Naive thymus-derived CD8-positive, alpha-beta T cell (primary cell): ENCODE measurements at regions not wholly inside any gene's neighbourhood (a gene's known extent, or its start where the extent isn't known, plus 50 kb on each side); places are given as distances from the start of the nearest gene placed in this dataset.
A peak's percentile ranks its signal among the peaks of the same experiment; 100 is the strongest.
"Not testable (repeated sequence)": the region's sequence is repeated elsewhere in the genome, so short reads cannot be mapped to it uniquely, and the experiment has no call there.

Source experiments
- ATAC-seq, 2 donors: fragments of 150-1000 bp; cut with Tn5 transposase in 1 of 2; sonication (Bioruptor Pico), chemical (Tn5 transposase) in 1 of 2; 1 replicate in 1 of 2; 2 replicates in 1 of 2; pipeline ENCODE4 v1.10.0; 2021; ENCODE audit warnings: mild to moderate bottlenecking in 2 of 2, moderate library complexity in 2 of 2
- POLR2A ChIA-PET: fragments of 350-600 bp; sonication (Branson Sonifier 250); formaldehyde crosslinking; loops from one replicate; lab custom pipeline; 2021; ENCODE audit warnings: antibody characterized with exemption; lab: Charles Lee
- DNase-seq, 10 donors: peaks; one replicate each; pipeline versions ENCODE4 v3.0.0 to v3.0.0-alpha.2; 2020 to 2022
- H3K27ac Mint-ChIP-seq, 10 donors: one replicate each; pipeline ENCODE4 v1.8.0; 2020 to 2022; ENCODE audit warnings: mild to moderate bottlenecking in 10 of 10, mixed read lengths in 10 of 10, moderate library complexity in 4 of 10, inconsistent platforms in 1 of 10
- H3K27me3 Mint-ChIP-seq, 5 donors: one replicate each; pipeline ENCODE4 v1.8.0; 2021 to 2022; ENCODE audit warnings: mixed read lengths in 5 of 5
- H3K36me3 Mint-ChIP-seq, 3 donors: one replicate each; pipeline ENCODE4 v1.8.0; 2020 to 2022; ENCODE audit warnings: mixed read lengths in 3 of 3, mild to moderate bottlenecking in 2 of 3, inconsistent platforms in 1 of 3
- H3K4me1 Mint-ChIP-seq, 4 donors: one replicate each; pipeline ENCODE4 v1.8.0; 2021 to 2022; ENCODE audit warnings: mixed read lengths in 4 of 4
- H3K4me3 Mint-ChIP-seq, 10 donors: one replicate each; pipeline ENCODE4 v1.8.0; 2020 to 2022; ENCODE audit warnings: mild to moderate bottlenecking in 10 of 10, mixed read lengths in 10 of 10, moderate library complexity in 6 of 10, inconsistent platforms in 1 of 10
- H3K9me3 Mint-ChIP-seq, 9 donors: one replicate each; pipeline ENCODE4 v1.8.0; 2020 to 2022; ENCODE audit warnings: mixed read lengths in 9 of 9, mild to moderate bottlenecking in 3 of 9, inconsistent platforms in 1 of 9, moderate library complexity in 1 of 9

- POLR2A ChIA-PET: no interaction called here
- H3K4me1 Mint-ChIP-seq: no peaks in the 10 kb centered on the region
- no peaks in the 10 kb centered on the region for H3K36me3 Mint-ChIP-seq
- H3K27me3 Mint-ChIP-seq: peaks cover 0 to 7% (median 0%) of the 10 kb centered on the region in 5 donors
- no peak for DNase-seq
- H3K9me3 Mint-ChIP-seq: no peaks in the 10 kb centered on the region
- no peak overlapping the region for H3K27ac Mint-ChIP-seq
- H3K4me3 Mint-ChIP-seq: no peak overlapping the region
- no peak for ATAC-seq
These were observed 69.8 kb downstream of the IGSF1 start for GRCh38 chrX:131219271-131219670.

- Mint-ChIP-seq H3K9me3 (no peaks in the 10 kb centered on the region), H3K4me1 (no peaks in the 10 kb centered on the region), H3K36me3 (no peaks in the 10 kb centered on the region), H3K27ac (no peak overlapping the region), H3K27me3 (peaks cover 0 to 7% (median 0%) of the 10 kb centered on the region in 5 donors), H3K4me3 (no peak overlapping the region)
- POLR2A ChIA-PET: no interaction called here
- ATAC-seq (no peak), DNase-seq (no peak)
These were observed 71.1 kb downstream of the IGSF1 start for GRCh38 chrX:131217989-131218388.

- H3K4me3 Mint-ChIP-seq: no peak overlapping the region
- DNase-seq (no peak), ATAC-seq (no peak)
- H3K27ac Mint-ChIP-seq: no peak overlapping the region
- H3K9me3 Mint-ChIP-seq: no peaks in the 10 kb centered on the region
- no peaks in the 10 kb centered on the region for H3K4me1 Mint-ChIP-seq
- H3K36me3 Mint-ChIP-seq: no peaks in the 10 kb centered on the region
- H3K27me3 Mint-ChIP-seq: peaks cover 0 to 7% (median 0%) of the 10 kb centered on the region in 5 donors
- POLR2A ChIA-PET: no interaction called here
These were observed 72.3 kb downstream of the IGSF1 start for GRCh38 chrX:131216828-131217227.

- Mint-ChIP-seq H3K36me3 (no peaks in the 10 kb centered on the region), H3K9me3 (no peaks in the 10 kb centered on the region), H3K27me3 (peaks cover 0 to 7% (median 0%) of the 10 kb centered on the region in 5 donors), H3K27ac (no peak overlapping the region), H3K4me3 (no peak overlapping the region), H3K4me1 (no peaks in the 10 kb centered on the region)
- POLR2A ChIA-PET: no interaction called here
- ATAC-seq (no peak), DNase-seq (no peak)
These were observed 75.7 kb downstream of the IGSF1 start for GRCh38 chrX:131213400-131213799.

GRCh38 chrX:131202766-131203165 lies 86.3 kb downstream of the IGSF1 start:
- no peaks in the 10 kb centered on the region for H3K4me1 Mint-ChIP-seq

GRCh38 chrX:131201986-131202385 lies 87.1 kb downstream of the IGSF1 start:
- Mint-ChIP-seq H3K9me3 (no peaks in the 10 kb centered on the region), H3K27me3 (peaks cover 2 to 4% (median 3%) of the 10 kb centered on the region in 5 donors), H3K4me3 (no peak overlapping the region), H3K36me3 (no peaks in the 10 kb centered on the region), H3K4me1 (no peaks in the 10 kb centered on the region), H3K27ac (no peak overlapping the region)
- POLR2A ChIA-PET: no interaction called here
- ATAC-seq (no peak), DNase-seq (no peak)

More at GRCh38 chrX:131202766-131203165, 86.3 kb downstream of the IGSF1 start:
- no peaks in the 10 kb centered on the region for H3K36me3 Mint-ChIP-seq
- H3K9me3 Mint-ChIP-seq: no peaks in the 10 kb centered on the region
- H3K4me3 Mint-ChIP-seq: no peak overlapping the region
- no peak for ATAC-seq
- DNase-seq: no peak
- POLR2A ChIA-PET: no interaction called here
- peaks cover 0 to 3% (median 2%) of the 10 kb centered on the region in 5 donors for H3K27me3 Mint-ChIP-seq
- H3K27ac Mint-ChIP-seq: no peak overlapping the region

- no peaks in the 10 kb centered on the region for H3K4me1 Mint-ChIP-seq
These were observed 90.0 kb downstream of the IGSF1 start for GRCh38 chrX:131199091-131199490.

GRCh38 chrX:131187206-131187605 lies 101.9 kb downstream of the IGSF1 start:
- H3K4me3 Mint-ChIP-seq: no peak overlapping the region
- H3K27ac Mint-ChIP-seq: no peak overlapping the region
- no peak for DNase-seq
- peaks cover 0 to 3% (median 0%) of the 10 kb centered on the region in 9 donors for H3K9me3 Mint-ChIP-seq
- H3K4me1 Mint-ChIP-seq: no peaks in the 10 kb centered on the region
- POLR2A ChIA-PET: no interaction called here
- no peak for ATAC-seq
- peaks cover 0 to 10% (median 2%) of the 10 kb centered on the region in 5 donors for H3K27me3 Mint-ChIP-seq
- H3K36me3 Mint-ChIP-seq: no peaks in the 10 kb centered on the region

More at GRCh38 chrX:131199091-131199490, 90.0 kb downstream of the IGSF1 start:
- no peak overlapping the region for H3K4me3 Mint-ChIP-seq
- DNase-seq (no peak), ATAC-seq (no peak)
- POLR2A ChIA-PET: no interaction called here
- peaks cover under 1 to 15% (median 2%) of the 10 kb centered on the region in 5 donors for H3K27me3 Mint-ChIP-seq
- H3K9me3 Mint-ChIP-seq: no peaks in the 10 kb centered on the region
- H3K36me3 Mint-ChIP-seq: no peaks in the 10 kb centered on the region
- H3K27ac Mint-ChIP-seq: peak overlapping the region in 1 of 10 donors; percentile 3

GRCh38 chrX:131170148-131170547 lies 112.0 kb downstream of the ARHGAP36 start:
- no peak for DNase-seq
- POLR2A ChIA-PET: no interaction called here
- H3K27ac Mint-ChIP-seq: no peak overlapping the region
- H3K9me3 Mint-ChIP-seq: peaks cover 0 to 7% (median 0%) of the 10 kb centered on the region in 9 donors
- no peaks in the 10 kb centered on the region for H3K4me1 Mint-ChIP-seq
- H3K27me3 Mint-ChIP-seq: peaks cover 0 to 20% (median 2%) of the 10 kb centered on the region in 5 donors
- no peak overlapping the region for H3K4me3 Mint-ChIP-seq
- no peak for ATAC-seq
- H3K36me3 Mint-ChIP-seq: no peaks in the 10 kb centered on the region

GRCh38 chrX:131163645-131164044 lies 105.5 kb downstream of the ARHGAP36 start:
- H3K36me3 Mint-ChIP-seq, H3K27ac Mint-ChIP-seq, H3K4me1 Mint-ChIP-seq, POLR2A ChIA-PET, DNase-seq, H3K4me3 Mint-ChIP-seq, ATAC-seq: not testable (repeated sequence)
- Mint-ChIP-seq H3K27me3 (peaks cover 3 to 34% (median 10%) of the 10 kb centered on the region in 5 donors), H3K9me3 (peaks cover 0 to 16% (median 3%) of the 10 kb centered on the region in 9 donors)

- peaks cover 0 to 10% (median 6%) of the 10 kb centered on the region in 9 donors for H3K9me3 Mint-ChIP-seq
- H3K4me1 Mint-ChIP-seq, POLR2A ChIA-PET, ATAC-seq, H3K4me3 Mint-ChIP-seq, H3K36me3 Mint-ChIP-seq, DNase-seq, H3K27ac Mint-ChIP-seq: not testable (repeated sequence)
- H3K27me3 Mint-ChIP-seq: peaks cover 5 to 30% (median 6%) of the 10 kb centered on the region in 5 donors
These were observed 99.5 kb downstream of the ARHGAP36 start for GRCh38 chrX:131157656-131158055.

- ATAC-seq (no peak), DNase-seq (no peak)
- Mint-ChIP-seq H3K36me3 (no peaks in the 10 kb centered on the region), H3K27ac (no peak overlapping the region), H3K4me3 (no peak overlapping the region), H3K9me3 (peaks cover 0 to 2% (median 0%) of the 10 kb centered on the region in 9 donors), H3K27me3 (peaks cover 0 to 7% (median 0%) of the 10 kb centered on the region in 5 donors), H3K4me1 (no peaks in the 10 kb centered on the region)
- POLR2A ChIA-PET: no interaction called here
These were observed 88.6 kb downstream of the ARHGAP36 start for GRCh38 chrX:131146702-131147101.
